ENCODE measurements at regions not wholly inside any gene's neighbourhood (a gene's known extent, or its start where the extent isn't known, plus 50 kb on each side); places are given as distances from the start of the nearest gene placed in this dataset.

DNA sequence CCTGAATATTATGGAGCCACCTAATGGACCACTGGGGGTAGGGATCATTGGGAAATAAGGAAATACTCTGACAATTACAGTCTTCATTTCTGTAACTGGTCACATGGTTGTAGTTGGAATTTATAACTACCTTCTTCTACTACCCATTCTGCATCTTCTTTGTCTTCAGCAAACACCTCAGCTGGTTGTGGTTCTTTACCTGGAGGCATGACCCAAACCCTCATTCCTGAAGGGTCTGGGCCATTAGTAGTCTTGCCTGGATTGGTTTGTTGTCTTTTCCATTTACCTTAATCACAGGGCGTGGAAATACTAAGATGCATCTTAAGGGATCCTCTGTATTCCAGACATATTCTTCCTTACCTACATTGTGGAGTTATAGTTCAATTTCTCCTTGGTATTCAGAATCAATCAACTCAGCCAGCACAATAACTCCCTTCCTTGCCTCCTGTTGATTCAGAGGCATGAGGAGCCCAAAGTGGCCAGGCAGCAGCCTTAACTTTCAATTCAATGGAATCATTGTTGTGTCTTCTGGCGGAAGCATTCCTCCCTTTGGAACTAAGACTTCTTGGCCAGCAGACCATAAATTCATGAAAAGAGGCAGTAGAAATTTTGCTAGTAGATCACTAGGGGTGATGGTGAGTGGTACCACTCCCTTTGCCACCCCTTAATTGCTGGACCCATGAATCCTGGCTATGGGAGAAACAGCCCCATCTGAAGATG is 75.7 kb upstream of the RAP2C start:
- TF ChIP-seq CTCF (conservative IDR thresholded peaks at IDR 0.05; ENCODE audit: low read length) (no peak), EZH2phosphoT487 (IDR thresholded peaks at IDR 0.05; ENCODE audit: borderline replicate concordance, low read depth, low read length) (no peak)
